AG09309 (cell line): ENCODE measurements at regions not wholly inside any gene's neighbourhood (a gene's known extent, or its start where the extent isn't known, plus 50 kb on each side); places are given as distances from the start of the nearest gene placed in this dataset.
"Not testable (repeated sequence)": the region's sequence is repeated elsewhere in the genome, so short reads cannot be mapped to it uniquely, and the experiment has no call there.

ENCODE experiments used
- DNase-seq: peaks from one replicate; pipeline ENCODE4 v3.0.0-alpha.2; 2010; ENCODE audit warnings: low read depth
- H3K4me3 ChIP-seq: 2 replicates; pipeline ENCODE4 v1.5.1; 2011; ENCODE audit warnings: mild to moderate bottlenecking, low read depth, low read length, moderate library complexity; ENCODE audit not compliant: control insufficient read depth
- CTCF ChIP-seq: IDR thresholded peaks from 2 replicates; pipeline ENCODE4 v1.5.1; 2011; ENCODE audit warnings: mild to moderate bottlenecking, low read depth, low read length, inconsistent platforms; ENCODE audit not compliant: insufficient read depth, control insufficient read depth; ENCODE audit errors: missing control alignments

GRCh38 chr3:39671600-39671999 is 137.8 kb upstream of the MYRIP start:
- TF ChIP-seq CTCF: no peak
- no peak for DNase-seq
- no peak overlapping the region for H3K4me3 ChIP-seq

- no peak overlapping the region for H3K4me3 ChIP-seq
- DNase-seq: peak; percentile 17
- no peak for TF ChIP-seq CTCF
Observed at GRCh38 chr3:39705351-39705900, 104.0 kb upstream of the MYRIP start.

GRCh38 chr3:39707314-39707909 is 102.0 kb upstream of the MYRIP start:
- DNase-seq: peak; percentile 20
- no peak overlapping the region for H3K4me3 ChIP-seq

GRCh38 chr3:39712413-39713048 is 96.9 kb upstream of the MYRIP start:
- TF ChIP-seq CTCF: no peak

More at GRCh38 chr3:39707314-39707909, 102.0 kb upstream of the MYRIP start:
- peak; percentile 57 for TF ChIP-seq CTCF

GRCh38 chr3:39713341-39713740 is 96.1 kb upstream of the MYRIP start:
- not testable (repeated sequence) for DNase-seq, H3K4me3 ChIP-seq

More at GRCh38 chr3:39712413-39713048, 96.9 kb upstream of the MYRIP start:
- DNase-seq: no peak
- H3K4me3 ChIP-seq: no peak overlapping the region

- no peak overlapping the region for H3K4me3 ChIP-seq
- no peak for TF ChIP-seq CTCF
Observed at GRCh38 chr3:39716849-39717248, 92.6 kb upstream of the MYRIP start.

More at GRCh38 chr3:39716849-39717248, 92.6 kb upstream of the MYRIP start:
- no peak for DNase-seq
